Mucosa of gallbladder (tissue), 1 donor: ENCODE measurements at regions not wholly inside any gene's neighbourhood (a gene's known extent, or its start where the extent isn't known, plus 50 kb on each side); places are given as distances from the start of the nearest gene placed in this dataset.

Source experiments
- DNase-seq: peaks from one replicate; pipeline ENCODE4 v3.0.0-alpha.2; 2020; ENCODE audit warnings: low spot score
- donor health status: DM: no; HTN: no; CAD: no.

- DNase-seq: no peak
These were observed 253.9 kb upstream of the CRY1 start for GRCh38 chr12:107347261-107347660.

GRCh38 chr12:107349008-107349747, 255.8 kb upstream of the CRY1 start:
- DNase-seq: peak; percentile 71

GRCh38 chr12:107349839-107350238, 256.5 kb upstream of the CRY1 start:
- DNase-seq: no peak

- no peak for DNase-seq
These were observed 257.8 kb upstream of the CRY1 start for GRCh38 chr12:107351109-107351508.

GRCh38 chr12:107351713-107352112, 258.4 kb upstream of the CRY1 start:
- DNase-seq: no peak

GRCh38 chr12:107352347-107353081, 259.2 kb upstream of the CRY1 start:
- no peak for DNase-seq

GRCh38 chr12:107353312-107353711, 260.0 kb upstream of the CRY1 start:
- no peak for DNase-seq

GRCh38 chr12:107355004-107355565, 261.7 kb upstream of the CRY1 start:
- no peak for DNase-seq

GRCh38 chr12:107355612-107356011, 262.3 kb upstream of the CRY1 start:
- DNase-seq: no peak

- no peak for DNase-seq
These were observed 263.1 kb upstream of the CRY1 start for GRCh38 chr12:107356266-107356936.

GRCh38 chr12:107356937-107357295, 263.6 kb upstream of the CRY1 start:
- DNase-seq: no peak

GRCh38 chr12:107359382-107359781, 266.0 kb upstream of the CRY1 start:
- DNase-seq: no peak

GRCh38 chr12:107360033-107360432, 266.7 kb upstream of the CRY1 start:
- DNase-seq: no peak

GRCh38 chr12:107360482-107360881, 267.1 kb upstream of the CRY1 start:
- no peak for DNase-seq

GRCh38 chr12:107361970-107362369, 268.6 kb upstream of the CRY1 start:
- no peak for DNase-seq

GRCh38 chr12:107362960-107363359, 269.6 kb upstream of the CRY1 start:
- no peak for DNase-seq

GRCh38 chr12:107364875-107365518, 271.6 kb upstream of the CRY1 start:
- DNase-seq: no peak

- no peak for DNase-seq
These were observed 272.4 kb upstream of the CRY1 start for GRCh38 chr12:107365703-107366102.

- DNase-seq: no peak
These were observed 273.0 kb upstream of the CRY1 start for GRCh38 chr12:107366322-107366721.

- no peak for DNase-seq
These were observed 275.2 kb upstream of the CRY1 start for GRCh38 chr12:107368586-107368985.

- DNase-seq: no peak
These were observed 275.7 kb upstream of the CRY1 start for GRCh38 chr12:107369006-107369405.

- no peak for DNase-seq
These were observed 276.3 kb upstream of the CRY1 start for GRCh38 chr12:107369679-107370078.
